ENCODE measurements at regions not wholly inside any gene's neighbourhood (a gene's known extent, or its start where the extent isn't known, plus 50 kb on each side); places are given as distances from the start of the nearest gene placed in this dataset.

DNA sequence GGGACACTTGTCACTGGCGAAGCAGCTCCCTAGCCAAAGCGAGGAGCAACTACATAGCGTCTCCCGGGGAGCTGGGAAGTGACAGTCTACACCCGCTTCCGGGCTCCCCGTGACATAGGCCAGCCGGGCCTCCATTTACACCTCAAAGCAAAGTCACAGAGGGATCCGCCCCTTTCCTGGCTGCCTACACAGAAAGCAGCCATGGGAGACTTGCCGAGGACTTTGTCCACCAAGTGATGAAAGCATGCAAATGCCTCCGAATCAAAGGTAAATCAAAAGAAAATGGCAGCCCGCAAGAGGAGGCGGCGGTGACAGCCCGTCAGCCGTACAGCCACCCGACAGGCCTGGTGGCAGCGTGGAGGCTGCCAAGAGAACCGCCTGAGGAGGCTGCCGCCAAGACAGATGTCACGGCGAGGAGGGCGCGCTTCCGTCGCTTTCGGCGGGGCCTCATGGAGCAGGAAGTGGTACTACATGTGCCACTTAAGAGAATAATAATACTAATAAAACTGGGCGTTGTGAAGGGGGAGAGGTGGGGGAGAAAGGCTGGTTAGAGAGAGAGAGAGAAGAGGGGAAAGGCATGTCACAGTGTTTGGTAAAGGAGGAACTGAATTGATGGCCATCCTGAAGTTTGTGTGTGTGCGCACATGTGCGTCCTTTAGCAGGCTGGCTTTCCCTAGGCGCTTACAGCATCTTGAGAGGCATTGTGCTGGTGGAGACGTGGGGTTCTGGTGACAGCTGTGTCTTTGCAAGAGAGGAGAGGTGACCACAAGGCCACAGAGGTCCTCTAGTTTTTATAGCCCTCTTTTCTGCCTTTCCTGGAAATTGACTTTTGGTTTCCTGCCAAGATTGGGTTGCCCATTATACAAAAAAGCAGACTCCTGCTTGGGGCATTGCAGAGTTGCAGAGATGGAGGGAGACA, 661.7 kb downstream of the VRK1 start:
- H3K4me3 ChIP-seq (ENCODE audit: control insufficient read depth, low read depth, low read length): no peak overlapping the region
- TF ChIP-seq, protein P1, sequence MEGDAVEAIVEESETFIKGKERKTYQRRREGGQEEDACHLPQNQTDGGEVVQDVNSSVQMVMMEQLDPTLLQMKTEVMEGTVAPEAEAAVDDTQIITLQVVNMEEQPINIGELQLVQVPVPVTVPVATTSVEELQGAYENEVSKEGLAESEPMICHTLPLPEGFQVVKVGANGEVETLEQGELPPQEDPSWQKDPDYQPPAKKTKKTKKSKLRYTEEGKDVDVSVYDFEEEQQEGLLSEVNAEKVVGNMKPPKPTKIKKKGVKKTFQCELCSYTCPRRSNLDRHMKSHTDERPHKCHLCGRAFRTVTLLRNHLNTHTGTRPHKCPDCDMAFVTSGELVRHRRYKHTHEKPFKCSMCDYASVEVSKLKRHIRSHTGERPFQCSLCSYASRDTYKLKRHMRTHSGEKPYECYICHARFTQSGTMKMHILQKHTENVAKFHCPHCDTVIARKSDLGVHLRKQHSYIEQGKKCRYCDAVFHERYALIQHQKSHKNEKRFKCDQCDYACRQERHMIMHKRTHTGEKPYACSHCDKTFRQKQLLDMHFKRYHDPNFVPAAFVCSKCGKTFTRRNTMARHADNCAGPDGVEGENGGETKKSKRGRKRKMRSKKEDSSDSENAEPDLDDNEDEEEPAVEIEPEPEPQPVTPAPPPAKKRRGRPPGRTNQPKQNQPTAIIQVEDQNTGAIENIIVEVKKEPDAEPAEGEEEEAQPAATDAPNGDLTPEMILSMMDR (conservative IDR thresholded peaks at IDR 0.05; ENCODE audit: control insufficient read depth, insufficient read depth, low read depth, low read length): no peak
- DNase-seq (ENCODE audit: low read depth): no peak

DNA sequence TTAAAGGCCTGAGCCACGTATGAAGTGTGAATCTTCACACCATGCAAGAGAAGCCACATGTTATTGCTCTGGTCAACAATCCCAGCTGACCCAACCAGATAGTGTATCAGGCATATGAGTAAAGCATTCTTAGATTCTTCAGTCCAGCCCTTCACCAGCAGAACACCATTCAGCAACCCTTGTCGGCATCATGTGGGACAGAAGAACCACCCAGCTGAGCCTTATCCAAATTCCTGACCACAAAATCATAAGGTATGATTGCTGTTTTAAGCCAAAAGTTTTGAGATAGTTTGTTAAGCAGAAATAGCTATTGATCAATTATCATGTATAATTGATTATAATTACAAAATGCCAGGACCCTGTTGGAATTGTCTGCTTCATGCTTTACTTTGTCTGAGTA, 664.9 kb downstream of the VRK1 start:
- TF ChIP-seq, protein P1 (conservative IDR thresholded peaks at IDR 0.05; ENCODE audit: control insufficient read depth, insufficient read depth, low read depth, low read length): no peak
- DNase-seq (ENCODE audit: low read depth): no peak
- H3K4me3 ChIP-seq (ENCODE audit: control insufficient read depth, low read depth, low read length): no peak overlapping the region

DNA sequence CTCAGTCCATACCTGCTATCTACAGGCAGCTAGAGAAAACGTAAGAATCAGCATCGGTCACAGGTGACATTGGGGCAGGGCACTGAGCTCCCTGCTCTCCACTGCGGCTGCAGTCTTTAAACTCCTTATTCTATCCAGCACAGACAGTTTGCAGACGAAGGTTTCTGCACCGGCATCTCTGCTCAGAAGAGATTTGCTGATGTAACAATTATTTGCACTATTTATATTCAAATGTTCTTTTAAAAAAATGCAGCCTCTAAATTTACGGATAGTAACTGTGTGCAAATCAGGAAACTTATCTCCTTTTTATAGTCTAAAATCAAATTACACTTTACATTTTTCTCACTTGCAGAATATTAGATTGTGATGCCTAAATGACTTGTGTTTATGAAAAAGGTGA, 671.0 kb downstream of the VRK1 start:
- no peak overlapping the region for H3K4me3 ChIP-seq (ENCODE audit: control insufficient read depth, low read depth, low read length)
- DNase-seq (ENCODE audit: low read depth): no peak
- TF ChIP-seq, protein P1 (conservative IDR thresholded peaks at IDR 0.05; ENCODE audit: control insufficient read depth, insufficient read depth, low read depth, low read length): no peak

DNA sequence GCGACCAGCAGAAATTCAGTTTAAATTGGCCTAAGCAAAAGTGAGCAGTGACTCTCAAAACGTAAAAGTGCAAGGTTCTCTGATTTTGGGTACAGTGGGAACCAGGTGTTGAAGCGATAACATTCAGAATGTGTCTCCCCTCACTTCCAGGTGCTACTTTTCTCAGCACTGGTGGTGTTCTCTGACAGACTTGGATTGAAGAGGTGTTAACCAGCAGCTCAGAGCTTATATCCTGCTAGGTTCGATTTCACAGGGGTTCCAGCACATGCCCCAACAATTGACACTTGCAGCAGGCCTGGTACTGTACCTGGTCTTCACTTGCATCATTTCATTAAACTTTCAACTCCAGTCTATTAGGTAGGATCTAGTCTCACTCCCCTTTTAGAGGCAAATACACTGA, 680.2 kb downstream of the VRK1 start:
- no peak for DNase-seq (ENCODE audit: low read depth)
- no peak overlapping the region for H3K4me3 ChIP-seq (ENCODE audit: control insufficient read depth, low read depth, low read length)
- TF ChIP-seq, protein P1 (conservative IDR thresholded peaks at IDR 0.05; ENCODE audit: control insufficient read depth, insufficient read depth, low read depth, low read length): no peak

DNA sequence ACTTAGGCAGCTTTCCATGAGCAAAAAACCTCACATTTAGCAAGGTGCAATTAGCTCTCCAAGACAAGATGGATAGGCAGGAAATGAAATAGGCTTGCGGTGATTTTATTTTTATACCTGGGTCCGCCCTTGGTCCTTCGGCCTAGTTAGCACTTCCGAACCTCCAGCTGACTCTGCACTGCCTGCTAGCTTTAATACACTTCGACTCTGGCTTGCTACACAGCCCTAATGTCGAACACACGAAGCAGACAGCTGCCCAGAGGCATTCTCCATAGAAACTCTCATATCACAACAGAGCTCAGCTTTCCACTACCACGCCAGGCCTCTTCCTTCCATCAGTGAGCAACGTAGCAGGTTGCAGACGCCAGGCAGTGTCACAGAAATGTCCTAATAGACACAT, 688.0 kb downstream of the VRK1 start:
- DNase-seq (ENCODE audit: low read depth): no peak
- no peak overlapping the region for H3K4me3 ChIP-seq (ENCODE audit: control insufficient read depth, low read depth, low read length)
- TF ChIP-seq, protein P1 (conservative IDR thresholded peaks at IDR 0.05; ENCODE audit: control insufficient read depth, insufficient read depth, low read depth, low read length): no peak

DNA sequence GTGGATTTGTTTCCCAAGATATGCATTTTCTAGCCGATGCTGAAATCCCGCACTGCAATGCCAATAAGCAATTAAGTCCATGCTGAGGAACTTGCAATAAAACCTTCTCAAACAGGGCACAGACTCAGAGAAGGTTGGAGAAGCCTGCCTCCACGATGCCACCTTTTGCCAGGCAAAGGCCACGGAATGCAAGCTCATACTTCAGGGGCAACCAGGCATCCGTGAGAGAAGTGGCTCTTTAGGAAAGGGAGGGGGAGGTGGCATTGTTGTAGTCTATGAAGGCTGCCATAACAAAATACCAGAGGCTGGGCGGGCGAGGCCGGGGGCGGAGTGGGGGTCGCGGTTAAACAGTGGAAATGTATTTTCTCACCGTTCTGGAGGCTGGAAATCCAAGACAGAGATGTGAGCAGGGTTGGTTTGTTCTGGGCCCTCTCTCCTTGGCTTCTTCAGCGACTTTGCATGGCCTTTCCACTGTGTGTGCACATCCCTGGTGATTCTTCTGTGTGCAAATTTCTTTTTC, 689.5 kb downstream of the VRK1 start:
- DNase-seq (ENCODE audit: low read depth): no peak
- TF ChIP-seq, protein P1 (conservative IDR thresholded peaks at IDR 0.05; ENCODE audit: control insufficient read depth, insufficient read depth, low read depth, low read length): no peak
- H3K4me3 ChIP-seq (ENCODE audit: control insufficient read depth, low read depth, low read length): no peak overlapping the region

Measured in fibroblast of mammary gland (primary cell).